ENCODE measurements at regions not wholly inside any gene's neighbourhood (a gene's known extent, or its start where the extent isn't known, plus 50 kb on each side); places are given as distances from the start of the nearest gene placed in this dataset.

DNA sequence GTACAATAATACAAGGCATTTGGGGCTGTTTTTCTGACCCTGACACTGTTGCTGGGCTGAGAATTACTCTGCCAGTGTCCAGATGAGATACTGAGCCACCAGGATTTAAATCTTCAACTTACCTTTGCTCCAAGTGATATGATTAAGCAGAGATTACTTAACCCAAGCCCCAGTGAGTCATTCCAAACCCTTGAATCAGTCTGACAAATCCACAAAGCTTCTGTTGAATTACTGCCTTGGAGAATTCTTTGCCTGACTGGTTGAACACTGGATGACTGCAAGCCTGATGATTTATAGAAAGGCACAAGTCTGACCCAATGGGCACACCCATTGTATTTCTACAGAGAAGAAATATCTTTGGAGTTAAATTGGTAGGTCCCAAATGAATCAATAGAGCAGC, 88.2 kb upstream of the TSC22D2 start:
- no peaks in the 10 kb centered on the region for H3K4me1 ChIP-seq
- TF ChIP-seq, protein P1, sequence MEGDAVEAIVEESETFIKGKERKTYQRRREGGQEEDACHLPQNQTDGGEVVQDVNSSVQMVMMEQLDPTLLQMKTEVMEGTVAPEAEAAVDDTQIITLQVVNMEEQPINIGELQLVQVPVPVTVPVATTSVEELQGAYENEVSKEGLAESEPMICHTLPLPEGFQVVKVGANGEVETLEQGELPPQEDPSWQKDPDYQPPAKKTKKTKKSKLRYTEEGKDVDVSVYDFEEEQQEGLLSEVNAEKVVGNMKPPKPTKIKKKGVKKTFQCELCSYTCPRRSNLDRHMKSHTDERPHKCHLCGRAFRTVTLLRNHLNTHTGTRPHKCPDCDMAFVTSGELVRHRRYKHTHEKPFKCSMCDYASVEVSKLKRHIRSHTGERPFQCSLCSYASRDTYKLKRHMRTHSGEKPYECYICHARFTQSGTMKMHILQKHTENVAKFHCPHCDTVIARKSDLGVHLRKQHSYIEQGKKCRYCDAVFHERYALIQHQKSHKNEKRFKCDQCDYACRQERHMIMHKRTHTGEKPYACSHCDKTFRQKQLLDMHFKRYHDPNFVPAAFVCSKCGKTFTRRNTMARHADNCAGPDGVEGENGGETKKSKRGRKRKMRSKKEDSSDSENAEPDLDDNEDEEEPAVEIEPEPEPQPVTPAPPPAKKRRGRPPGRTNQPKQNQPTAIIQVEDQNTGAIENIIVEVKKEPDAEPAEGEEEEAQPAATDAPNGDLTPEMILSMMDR (IDR thresholded peaks at IDR 0.05) = no peak
- H3K36me3 ChIP-seq = no peaks in the 10 kb centered on the region
- no peaks in the 10 kb centered on the region for H3K9me3 ChIP-seq
- no peak for DNase-seq (ENCODE audit: low spot score in 2 of 2)
- H3K4me3 ChIP-seq = no peak overlapping the region
- no peak overlapping the region for H3K27ac ChIP-seq
- intact Hi-C loops (cut with DNase I) = no loop called here
- H3K27me3 ChIP-seq = no peaks in the 10 kb centered on the region

DNA sequence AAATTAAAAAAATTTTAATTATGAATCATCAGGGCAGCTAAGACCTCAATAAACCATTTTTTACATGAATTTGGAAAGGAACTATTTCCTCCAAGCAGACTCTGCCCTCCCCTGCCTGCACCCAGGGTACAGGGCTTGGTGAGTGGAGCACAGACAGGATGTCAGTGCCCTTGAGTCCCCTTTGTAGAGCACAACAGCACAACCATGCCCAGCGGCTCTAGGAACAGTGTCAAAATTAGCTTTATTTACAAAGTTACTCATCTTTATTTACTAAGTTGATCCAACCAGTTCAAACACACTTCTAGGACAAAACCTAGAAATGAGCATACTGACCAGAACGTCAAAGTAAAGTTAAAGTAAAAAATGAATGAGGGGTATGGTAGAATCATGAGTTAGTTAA, 90.6 kb upstream of the TSC22D2 start:
- H3K27me3 ChIP-seq = no peaks in the 10 kb centered on the region
- H3K27ac ChIP-seq = no peak overlapping the region
- no peaks in the 10 kb centered on the region for H3K9me3 ChIP-seq
- intact Hi-C loops (cut with DNase I) = no loop called here
- TF ChIP-seq, protein P1 (IDR thresholded peaks at IDR 0.05) = no peak
- DNase-seq (ENCODE audit: low spot score in 2 of 2) = no peak
- H3K36me3 ChIP-seq = no peaks in the 10 kb centered on the region
- H3K4me3 ChIP-seq = no peak overlapping the region
- no peaks in the 10 kb centered on the region for H3K4me1 ChIP-seq

DNA sequence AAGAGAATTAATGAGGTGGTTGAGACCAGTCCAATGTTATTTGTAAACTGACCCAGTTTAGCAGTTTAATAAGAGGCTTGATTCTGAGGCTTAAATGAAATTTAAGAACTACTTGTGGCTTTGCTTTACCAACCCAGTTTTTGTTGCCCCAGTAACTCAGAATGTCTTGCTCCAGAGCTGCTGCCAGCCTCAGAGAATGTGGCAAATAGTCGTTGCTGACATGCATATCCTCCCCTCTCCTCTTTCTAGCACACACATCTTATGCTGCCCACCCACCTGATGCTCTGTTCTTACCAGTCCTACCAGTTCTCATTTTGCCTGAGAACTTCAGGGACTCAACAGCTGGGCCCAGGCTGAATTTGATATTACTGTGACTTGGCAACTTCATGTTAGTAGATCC, 92.4 kb upstream of the TSC22D2 start:
- DNase-seq (ENCODE audit: low spot score in 2 of 2) = no peak
- intact Hi-C loops (cut with DNase I) = no loop called here
- Histone ChIP-seq H3K27ac (no peak overlapping the region), H3K4me3 (no peak overlapping the region), H3K27me3 (no peaks in the 10 kb centered on the region), H3K36me3 (no peaks in the 10 kb centered on the region), H3K9me3 (no peaks in the 10 kb centered on the region), H3K4me1 (no peaks in the 10 kb centered on the region)
- TF ChIP-seq, protein P1 (IDR thresholded peaks at IDR 0.05) = no peak

DNA sequence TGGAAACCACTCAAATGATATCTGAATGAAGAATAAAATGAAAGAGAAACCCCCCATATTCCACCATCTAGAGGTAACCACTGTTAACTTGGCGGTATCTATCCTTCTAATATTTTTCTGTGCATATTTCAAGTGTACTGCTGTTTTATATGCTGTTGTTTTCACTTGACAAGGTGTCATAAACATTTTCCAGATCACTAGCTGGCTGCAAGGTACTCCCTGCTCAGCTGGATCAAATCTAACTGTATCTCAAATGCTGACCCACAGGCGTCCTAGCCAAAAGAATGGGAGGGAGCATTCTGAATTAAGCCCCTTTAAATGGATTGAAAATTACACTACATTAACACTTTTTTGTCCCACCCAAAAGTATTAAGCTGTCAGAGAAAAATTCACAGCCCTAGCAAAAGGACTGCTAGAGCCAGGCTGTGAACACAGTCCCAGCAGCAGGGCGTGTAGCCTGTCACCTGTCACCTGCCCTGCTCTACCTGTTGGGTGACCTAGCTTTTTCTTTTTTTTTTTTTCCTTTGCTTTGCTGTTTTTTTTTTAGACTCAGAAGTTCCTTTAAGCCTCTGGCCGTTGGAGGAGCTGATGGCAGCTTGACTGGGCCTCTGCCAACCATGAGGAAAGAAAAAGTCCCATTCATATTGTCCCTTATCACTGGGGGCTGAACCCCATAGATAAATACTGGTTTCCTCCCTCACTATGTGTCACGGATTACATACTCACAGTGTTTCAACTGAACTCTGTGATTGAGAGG, 93.7 kb upstream of the TSC22D2 start:
- intact Hi-C loops (cut with DNase I) = no loop called here
- no peaks in the 10 kb centered on the region for H3K4me1 ChIP-seq
- H3K4me3 ChIP-seq = no peak overlapping the region
- no peaks in the 10 kb centered on the region for H3K27me3 ChIP-seq
- no peaks in the 10 kb centered on the region for H3K36me3 ChIP-seq
- no peaks in the 10 kb centered on the region for H3K9me3 ChIP-seq
- TF ChIP-seq, protein P1 (IDR thresholded peaks at IDR 0.05) = no peak
- H3K27ac ChIP-seq = no peak overlapping the region
- no peak for DNase-seq (ENCODE audit: low spot score in 2 of 2)

DNA sequence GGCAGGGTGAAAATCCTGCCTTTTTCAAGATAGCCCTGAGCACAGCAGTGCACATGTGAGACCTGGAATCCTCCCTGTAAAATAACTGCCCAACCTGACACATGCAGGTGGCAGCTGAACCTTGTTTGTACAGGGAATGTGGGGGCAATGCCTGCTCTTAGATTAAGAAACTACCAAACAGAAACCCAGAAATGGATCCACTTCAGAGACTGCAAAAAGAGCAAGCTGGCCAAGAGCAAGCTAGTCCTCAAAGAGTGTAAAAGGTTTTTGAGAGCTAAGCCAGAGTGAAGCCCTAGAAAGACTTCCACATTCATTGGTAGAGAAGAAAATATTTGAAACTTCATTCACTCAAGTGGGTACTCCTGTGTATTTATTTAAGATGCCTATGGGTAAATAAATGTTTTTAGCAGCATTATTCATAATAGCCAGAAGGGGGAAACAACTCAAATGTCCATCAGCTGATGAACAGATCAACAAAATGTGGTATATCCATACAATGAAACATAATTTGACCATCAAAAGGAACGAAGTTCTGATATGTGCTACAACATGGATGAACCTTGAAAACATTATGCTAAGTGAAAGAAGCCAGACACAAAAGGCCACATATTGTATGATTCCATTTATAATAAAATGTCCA, 96.0 kb upstream of the TSC22D2 start:
- H3K27ac ChIP-seq = no peak overlapping the region
- H3K4me1 ChIP-seq = no peaks in the 10 kb centered on the region
- no peaks in the 10 kb centered on the region for H3K27me3 ChIP-seq
- H3K9me3 ChIP-seq = no peaks in the 10 kb centered on the region
- no peaks in the 10 kb centered on the region for H3K36me3 ChIP-seq
- intact Hi-C loops (cut with DNase I) = no loop called here
- no peak overlapping the region for H3K4me3 ChIP-seq
- TF ChIP-seq, protein P1 (IDR thresholded peaks at IDR 0.05) = no peak
- no peak for DNase-seq (ENCODE audit: low spot score in 2 of 2)

All from ascending aorta (tissue), 2 donors.